Activated T-cell treated with anti-CD3 and anti-CD28 coated beads, Interleukin-2, amount 50 U/mL, for 1 hour (primary cell): ENCODE measurements at regions not wholly inside any gene's neighbourhood (a gene's known extent, or its start where the extent isn't known, plus 50 kb on each side); places are given as distances from the start of the nearest gene placed in this dataset.
"Not testable (repeated sequence)": the region's sequence is repeated elsewhere in the genome, so short reads cannot be mapped to it uniquely, and the experiment has no call there.

Source experiments
- DNase-seq: peaks from one replicate; pipeline ENCODE4 v3.0.0-alpha.2; 2020

DNA sequence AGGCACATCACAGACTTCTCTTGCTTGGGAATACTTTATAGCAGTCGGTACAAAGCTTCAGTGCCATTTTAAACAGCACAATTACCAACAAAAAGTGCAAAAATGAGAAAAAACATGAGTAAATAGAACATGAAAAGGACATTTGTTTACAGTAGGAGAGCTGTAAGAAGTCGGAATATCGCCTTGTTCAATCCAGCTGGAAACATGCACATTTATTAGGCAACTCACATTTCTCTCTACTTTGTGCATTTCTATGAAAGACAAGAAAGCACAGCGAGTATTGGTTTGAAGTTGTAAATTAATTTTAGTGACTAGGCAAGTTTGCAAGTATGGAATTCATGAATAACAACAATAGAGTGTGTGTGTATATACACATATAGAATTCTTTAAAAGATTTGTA lies 484.7 kb downstream of the DACH1 start:
- DNase-seq = no peak

DNA sequence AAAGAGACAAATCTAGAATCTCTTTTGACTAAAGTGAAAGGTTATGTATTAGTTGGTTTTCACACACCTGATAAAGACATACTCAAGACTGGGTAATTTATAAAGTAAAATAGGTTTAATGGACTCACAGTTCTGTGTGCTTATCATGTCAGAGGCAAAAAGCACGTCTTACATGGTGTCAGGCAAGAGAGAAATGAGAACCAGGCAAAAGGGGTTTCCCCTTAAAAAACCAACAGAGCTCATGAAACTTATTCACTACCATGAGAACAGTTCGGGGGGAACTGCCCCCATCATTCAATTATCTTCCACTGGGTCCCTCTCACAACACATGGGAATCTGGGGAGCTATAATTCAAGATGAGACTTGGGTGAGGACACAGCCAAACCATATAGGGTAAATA lies 486.8 kb downstream of the DACH1 start:
- DNase-seq = no peak

DNA sequence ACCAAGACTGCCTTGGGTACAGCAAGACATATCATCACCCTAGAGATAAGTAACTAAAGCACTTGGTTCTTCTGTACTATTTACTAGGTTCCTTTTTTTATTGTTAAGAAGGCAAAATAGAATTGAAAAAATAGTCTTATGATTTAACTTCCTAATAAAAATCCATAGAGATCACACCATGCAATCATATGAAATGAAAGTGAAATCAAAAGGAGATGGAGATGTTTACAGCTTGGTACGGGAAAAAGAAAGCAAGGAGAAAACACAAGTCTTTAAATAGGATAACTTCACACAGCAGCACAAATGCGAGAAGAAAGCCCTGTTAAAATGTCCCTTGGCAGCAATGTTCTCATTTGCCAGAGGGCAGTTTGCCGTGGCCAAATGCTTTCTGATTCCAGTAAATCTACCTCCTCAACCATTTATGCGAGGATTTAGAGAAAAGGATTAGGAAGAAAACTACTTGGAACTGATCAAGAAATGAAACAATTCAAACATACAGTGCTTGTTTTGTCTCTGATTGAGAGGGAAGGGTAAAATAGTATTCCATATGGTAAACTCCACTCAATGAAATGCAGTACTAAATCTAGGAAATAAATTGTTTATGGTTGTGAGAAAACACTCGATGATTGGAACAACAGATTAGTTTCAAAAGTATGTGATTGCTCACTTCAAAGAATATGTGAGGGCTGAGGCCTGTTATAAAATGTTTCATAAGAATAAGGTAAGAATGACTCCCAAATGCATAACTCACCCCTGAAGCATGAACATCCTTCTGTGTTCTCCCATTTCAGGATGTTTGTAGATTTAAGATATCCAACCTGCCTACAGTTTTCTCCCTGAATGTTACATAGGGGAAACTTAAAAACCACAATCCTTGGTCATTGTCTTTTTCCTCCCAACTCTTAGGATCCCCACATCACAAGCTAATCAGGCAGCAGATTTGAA lies 487.8 kb downstream of the DACH1 start:
- DNase-seq = no peak

DNA sequence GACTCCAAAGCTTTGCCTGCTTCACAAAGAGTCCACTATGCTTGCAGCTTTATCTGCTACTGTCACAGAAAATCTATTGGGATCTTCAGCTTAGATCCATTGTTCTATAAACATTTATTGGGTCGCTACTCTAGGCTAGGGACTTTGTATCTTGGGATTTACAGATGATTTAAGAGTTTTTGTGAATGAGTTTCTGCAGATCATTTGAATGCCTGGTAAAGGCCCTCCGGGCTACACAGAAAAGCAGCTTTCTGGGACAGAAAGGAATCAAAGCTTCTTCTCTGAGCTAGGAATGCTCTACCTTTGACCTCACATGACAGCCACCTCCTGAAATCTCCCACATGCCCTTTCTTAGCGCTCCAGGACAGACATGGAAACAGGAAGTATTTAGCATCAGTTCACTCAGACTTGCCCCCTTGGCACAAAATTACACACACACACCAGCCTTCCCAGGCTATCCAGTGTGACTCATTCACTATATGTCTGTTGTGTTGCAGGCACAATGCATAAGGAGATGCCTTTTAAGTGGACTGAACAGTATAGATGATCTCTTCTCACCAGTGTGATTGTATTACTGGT lies 492.4 kb downstream of the DACH1 start:
- no peak for DNase-seq

DNA sequence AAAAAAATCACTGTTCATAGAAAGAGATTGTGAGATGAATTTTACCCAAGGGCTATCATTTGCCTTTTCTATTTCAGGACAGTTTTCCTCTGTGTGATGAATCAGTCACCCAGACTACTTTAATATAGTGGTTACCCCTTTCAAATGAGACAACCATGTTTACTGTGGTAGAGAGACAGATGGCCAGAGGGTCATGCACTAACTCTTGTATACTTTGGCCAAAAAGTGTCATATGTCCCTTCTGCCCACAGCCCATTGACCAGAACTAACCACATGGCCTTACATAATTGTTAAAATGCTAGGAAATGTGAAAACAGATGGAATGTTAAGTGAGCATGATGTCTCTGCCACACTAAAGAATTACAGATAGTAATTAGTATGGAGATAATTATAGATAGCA lies 498.7 kb downstream of the DACH1 start:
- DNase-seq = no peak

DNA sequence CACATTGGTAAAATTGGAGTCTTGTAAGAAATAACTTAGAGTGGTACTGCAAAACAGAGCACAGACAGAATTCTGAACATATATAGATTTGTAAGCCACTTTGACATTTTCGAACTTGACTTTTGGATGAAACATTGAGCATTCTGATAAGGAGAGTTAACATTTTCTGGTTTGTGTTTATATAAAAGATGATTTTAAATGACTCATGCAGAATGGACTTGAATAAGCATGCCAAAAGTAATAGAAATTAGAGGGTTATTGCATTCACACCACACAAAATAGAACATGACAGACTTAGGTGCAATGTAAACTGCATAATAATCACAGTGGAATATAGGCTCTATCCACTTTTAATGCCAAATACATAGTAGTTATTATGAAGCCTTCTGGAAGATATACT lies 507.0 kb downstream of the DACH1 start:
- no peak for DNase-seq

DNA sequence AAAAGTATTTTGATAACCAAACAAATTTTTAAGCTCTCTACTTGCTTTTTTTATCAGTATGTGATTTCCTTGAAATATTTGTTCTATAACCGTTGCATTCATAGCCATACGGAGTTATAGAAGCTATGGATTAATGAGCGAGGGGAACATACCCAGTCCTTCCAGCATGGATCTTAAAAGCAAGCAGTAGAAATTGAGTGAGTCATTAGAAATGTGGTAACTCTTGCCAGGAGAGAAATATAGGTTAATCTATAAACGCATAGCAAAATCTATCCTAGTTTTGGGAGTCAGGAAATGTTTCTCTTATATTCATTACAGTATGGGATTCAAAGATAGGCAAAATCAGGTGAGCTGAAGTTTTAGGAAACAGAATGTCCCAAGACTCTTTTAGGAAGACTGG lies 507.4 kb downstream of the DACH1 start:
- DNase-seq = no peak

DNA sequence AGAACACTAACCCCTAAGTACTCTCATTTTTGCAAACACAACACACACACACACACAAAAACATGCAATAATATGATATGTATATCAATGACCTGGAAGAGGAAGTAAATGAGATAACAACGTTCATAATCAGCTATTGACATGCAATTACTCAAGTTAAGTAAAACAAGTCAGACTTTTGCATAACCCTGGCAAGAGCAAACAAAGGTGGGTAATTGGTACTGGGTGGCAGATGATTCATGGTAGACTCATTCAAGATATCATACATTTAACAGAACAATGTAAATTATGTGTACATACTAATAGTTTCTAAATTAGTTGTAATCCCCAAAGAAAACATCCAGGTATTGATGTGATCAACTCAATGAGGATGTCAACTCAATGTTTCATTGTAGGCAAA lies 508.8 kb downstream of the DACH1 start:
- no peak for DNase-seq

DNA sequence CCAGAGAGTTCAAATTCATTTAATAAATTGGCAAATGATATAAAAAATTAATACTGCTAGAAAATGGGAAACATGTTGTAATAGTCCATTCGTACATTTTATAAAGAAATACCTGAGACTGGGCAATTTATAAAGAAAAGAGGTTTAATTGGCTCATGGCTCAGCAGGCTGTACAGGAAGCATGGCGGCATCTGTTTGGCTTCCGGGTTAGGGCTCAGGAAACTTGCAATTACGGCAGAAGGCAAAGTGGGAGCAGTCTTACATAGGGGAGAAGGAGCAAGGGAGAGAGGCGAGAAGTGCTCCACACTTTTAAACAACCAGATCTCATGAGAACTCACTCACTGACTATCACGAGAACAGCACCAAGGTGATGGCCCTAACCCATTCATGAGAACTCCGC lies 512.0 kb downstream of the DACH1 start:
- no peak for DNase-seq

DNA sequence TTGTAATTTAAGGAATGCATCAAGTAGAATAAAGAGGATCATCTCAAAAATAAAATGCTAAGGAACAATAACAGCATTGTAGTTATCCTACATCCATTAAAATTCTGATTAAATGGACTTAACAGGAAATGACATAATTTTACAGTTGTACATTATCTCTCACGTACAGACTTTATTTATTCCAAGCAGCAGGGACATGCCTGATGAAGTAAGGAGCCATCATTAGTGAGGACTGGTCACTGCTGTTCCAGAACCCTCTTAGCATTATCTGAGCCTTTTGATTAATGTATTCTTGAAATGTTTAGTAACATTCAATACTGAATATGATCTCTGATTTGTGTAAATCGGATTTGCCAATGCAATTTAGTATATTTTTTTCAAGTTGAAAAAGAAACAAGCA lies 516.1 kb downstream of the DACH1 start:
- DNase-seq = no peak

DNA sequence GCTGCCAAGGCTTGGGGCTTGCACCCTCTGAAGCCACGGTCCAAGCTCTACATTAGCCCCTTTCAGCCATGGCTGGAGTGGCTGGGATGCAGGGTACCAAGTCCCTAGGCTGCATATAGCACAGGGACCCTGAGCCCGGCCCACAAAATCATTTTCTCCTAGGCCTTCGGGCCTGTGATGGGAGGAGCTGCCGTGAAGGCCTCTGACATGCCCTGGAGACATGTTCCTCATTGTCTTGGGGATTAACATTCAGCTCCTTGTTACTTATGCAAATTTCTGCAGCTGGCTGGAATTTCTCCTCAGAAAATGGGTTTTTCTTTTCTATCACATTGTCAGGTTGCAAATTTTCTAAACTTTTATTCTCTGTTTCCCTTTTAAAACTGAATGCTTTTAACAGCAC lies 521.1 kb downstream of the DACH1 start:
- not testable (repeated sequence) for DNase-seq

DNA sequence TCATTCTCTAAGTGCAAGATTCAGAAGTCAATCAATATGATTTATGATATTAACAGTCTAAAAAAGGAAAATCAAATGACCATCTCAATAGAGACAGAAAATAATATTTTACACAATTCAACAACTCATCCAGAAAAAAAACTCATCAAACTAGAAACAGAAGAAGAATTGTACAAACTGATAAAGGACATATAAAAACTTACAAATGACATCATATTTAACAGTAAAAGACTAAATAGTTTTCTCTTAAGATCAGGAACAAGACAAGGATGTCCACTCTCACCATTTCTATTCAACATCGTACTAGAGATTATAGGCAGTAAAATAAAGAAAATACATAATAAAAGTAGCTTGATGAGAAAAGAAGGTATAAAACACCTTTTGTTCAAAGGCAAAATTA lies 527.3 kb downstream of the DACH1 start:
- no peak for DNase-seq

DNA sequence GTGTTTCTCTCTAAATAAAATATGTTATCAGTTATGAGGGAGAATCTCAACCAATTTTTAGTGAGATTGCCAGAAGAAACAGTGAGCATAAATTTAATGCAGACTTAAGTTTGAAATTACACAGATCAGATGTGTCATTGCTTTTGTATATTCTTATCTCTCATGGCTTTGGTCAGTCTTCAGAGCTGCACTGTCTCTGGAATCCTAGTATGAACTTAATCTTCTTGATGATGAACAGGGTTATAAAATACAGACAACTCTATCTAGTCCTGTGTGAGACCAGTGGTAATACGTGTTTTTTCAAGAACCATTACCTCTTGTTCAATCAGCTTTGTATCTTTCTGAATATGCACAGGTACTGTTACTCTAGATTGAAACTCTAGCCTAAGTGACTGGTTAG lies 528.0 kb downstream of the DACH1 start:
- DNase-seq = no peak

DNA sequence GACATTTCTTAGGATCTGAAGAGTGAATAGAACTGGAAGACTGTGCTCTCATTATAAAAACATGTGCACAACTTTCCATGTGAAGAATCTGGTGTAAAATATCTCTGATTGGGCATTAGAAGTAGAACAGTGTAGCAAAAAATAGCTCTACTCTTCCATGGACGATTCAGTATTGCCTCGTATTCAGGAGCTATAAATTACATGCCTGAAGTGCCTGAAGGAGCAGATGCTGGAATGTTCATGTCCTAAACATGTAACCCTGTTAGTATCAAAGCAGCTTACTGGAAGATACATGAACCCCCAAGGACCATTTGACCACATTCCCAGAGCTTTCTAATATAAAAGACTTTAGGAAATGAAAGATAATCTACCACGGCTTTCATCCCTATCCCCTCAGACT lies 528.9 kb downstream of the DACH1 start:
- no peak for DNase-seq

DNA sequence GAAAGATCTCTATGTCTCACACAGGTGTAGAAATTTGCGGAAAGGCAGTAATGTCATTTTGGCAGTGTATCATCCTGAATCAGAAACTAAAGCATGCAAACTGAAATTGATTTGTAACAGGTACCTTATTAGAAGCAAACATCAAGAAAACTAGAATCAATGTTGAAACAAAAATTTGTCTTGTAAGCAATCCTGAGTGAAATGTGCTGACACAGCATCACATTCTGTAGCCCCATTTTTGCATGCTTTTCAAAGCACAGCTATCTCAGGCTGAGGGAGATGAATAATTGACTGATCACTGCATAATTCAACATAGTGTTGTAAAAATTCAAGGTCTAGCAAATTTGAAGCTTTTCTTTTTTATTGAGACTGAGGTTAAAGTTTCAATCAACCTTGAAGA lies 539.7 kb downstream of the DACH1 start:
- DNase-seq = no peak

DNA sequence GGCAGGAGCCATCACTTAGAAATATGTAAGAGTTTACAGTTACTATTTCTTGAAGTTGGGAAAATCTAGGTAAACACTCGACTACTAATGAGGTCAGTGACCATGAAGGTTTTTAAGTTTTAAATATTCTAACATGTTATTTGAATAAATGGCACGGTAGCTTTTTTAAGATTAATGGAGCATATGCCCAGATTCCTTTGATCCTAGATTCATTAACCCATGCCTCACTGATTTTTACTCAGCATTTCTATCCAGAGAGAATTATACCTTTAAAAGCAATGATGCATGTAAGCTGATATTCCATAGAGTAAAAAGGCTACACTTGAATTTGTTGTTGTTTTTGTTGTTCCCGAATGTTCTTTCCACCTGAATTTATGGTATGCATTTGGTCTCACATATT lies 541.4 kb downstream of the DACH1 start:
- no peak for DNase-seq

DNA sequence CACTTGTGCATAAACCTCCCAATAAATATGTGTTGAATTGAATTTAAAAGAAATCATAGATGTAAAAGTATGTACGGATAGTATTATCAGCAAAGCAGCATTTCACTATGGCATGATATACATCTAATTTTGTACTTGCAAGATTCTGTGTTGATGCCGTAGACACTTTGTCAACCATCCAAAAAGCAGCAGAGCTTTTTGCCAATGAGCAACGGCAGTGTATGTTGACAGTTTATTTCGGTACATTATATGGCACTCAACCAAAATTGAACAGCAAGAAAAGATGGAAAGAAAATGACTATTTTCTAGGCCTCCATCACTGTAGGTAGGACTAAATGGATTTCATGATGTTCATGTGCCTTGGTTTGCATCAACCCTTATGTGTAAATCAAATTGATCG lies 543.7 kb downstream of the DACH1 start:
- no peak for DNase-seq

DNA sequence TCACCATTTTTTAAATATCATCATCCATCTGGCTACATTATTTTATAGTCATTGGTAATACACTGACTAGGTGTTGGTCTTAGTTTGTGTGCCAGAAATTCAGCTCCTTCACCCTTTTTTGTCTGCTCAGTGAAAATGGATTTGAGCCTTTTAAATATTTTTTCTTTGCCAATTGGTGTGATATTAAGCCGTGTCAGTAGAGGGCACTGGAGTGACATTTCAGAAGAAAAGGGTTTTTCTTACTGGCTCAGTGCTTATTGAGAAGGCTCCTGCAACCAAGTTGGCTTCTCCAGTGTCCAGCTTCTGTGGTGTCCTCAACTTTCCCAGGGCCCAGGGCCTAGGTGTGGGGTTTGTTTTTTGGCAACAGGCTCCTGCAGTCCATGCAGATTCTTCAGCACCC lies 546.6 kb downstream of the DACH1 start:
- no peak for DNase-seq

DNA sequence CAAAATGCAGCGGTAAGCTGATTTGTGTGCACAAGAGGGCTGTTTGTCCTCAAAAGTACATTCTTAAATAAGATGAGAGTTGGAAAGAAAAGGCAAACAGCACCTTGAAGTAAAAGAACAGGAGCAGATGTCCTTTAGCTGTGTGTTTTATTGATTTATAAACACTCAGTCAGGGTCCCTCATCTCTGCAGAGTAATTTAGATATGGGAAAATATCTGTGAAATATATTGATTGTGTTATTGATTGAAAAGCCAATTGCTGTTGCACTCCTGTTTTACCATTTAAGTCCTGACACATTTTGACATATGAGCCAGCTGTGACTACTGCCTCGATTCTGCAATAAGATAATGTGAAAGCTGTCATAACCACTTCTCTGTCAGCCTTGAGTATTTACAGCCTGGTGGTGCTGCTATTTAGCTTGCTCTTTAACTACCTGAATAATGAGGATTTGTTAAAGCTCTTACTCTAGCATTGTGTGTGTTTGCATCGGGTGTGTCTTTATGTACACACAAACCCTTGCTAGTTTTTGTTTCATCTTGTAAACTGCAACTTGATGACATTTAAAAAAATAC lies 550.1 kb downstream of the DACH1 start:
- DNase-seq = no peak

DNA sequence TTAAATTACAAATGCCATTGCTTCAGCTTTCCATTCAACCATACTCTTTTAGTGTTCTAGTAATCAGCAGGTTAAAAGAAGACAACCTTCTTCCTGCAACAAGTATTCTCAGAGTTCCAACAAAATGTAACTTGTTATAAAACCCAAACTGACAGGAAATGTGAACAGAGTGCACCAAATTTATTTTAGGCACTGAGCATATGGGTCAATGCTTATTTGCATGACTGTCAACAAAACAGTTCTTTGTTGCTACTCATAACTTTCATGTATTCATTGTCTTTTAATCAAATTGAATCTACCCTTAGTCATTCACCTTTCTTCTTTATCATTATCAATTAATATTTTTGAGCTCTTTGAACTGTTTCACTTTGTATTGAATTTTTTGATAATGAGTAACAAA lies 554.1 kb downstream of the DACH1 start:
- no peak for DNase-seq

DNA sequence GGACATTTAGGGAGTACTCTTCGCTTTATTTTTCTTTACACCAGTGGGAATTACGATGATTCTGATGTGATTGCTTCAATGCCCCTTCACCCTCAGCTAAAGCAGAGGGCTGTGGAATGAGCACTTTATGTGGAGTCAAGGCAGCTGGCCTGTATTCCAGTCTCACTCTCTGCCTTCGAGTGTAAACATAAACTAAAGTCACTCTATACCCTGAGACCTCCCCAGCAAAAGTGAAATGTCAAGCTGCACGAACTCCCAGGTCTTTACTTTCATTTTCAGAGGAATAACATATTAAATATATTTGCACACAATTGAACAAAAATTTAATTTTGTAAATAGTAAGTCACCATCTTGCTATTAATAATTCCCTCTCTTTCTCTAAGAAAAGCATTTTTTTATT lies 557.1 kb downstream of the DACH1 start:
- no peak for DNase-seq

DNA sequence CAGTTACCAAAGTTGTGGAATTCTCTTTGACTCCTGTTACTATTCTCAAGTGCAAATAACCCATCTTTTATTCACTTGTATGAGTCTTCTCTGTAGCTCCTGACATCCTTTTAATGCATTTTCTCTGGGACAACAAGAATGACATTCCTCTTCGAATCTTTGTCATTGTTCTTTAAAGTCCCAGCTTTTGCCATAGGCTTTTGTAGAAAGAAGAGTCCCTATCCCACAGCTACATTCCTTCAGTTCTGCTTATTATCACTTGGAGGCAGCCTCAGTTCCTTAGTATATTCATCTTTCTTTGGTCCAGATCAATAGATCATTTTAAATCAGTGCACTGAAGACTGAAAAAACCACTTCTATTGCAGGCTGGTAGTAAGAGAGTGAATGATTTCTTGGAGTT lies 560.2 kb downstream of the DACH1 start:
- DNase-seq = no peak

DNA sequence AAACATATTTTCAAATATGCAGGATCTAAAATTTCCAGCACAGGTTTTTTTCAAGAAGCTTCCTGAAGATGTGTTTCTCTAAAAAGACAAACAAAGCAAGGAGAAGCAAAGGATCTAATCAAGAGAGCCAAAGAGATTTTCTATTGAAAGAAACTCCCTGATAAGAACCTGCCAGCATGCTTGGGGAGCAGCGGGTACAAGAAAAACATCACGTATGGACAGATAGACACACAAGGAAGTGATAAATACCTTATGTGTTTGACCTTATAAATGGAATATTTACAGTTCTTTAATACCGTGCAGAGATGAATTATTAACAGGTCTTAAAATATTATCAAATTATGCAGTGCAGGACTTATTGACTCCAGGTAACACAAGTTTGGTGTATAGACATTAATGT lies 562.1 kb downstream of the DACH1 start:
- DNase-seq = no peak

DNA sequence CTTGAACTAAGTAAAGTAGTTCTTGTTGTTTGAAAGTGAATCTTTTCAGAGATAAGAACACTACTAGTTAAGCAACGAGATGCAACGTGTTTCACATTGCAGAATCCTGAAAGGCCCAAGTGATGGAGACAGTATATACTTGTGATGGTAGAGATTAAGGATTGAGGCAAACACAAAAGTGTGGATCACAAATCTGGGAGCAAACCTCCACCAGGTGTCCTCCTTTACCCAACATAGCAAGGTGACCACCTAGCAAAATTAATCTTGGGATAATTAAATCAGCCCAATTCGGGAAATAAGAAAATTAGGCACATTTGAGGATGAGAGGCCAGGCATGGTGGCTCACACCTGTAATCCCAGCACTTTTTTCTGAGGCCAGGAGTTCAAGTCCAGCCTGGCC lies 563.9 kb downstream of the DACH1 start:
- DNase-seq = no peak

DNA sequence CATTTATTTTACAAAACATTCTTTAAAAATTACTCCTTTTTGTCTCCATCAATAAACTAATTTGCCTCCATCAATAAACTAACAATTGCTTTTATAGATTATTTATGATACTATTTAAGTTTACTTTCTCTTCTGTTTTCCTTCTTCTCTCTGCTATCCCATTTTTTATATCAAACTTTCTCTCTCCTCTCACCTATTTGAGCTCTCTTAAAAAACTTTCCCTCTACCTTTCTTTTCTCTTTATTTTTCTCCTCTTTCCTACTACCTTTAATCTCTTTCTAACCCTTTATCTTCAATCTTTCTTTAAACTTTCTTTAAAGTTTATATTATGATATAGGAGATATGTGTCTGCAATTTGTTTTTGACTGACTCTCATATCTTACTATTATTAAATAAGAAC lies 566.4 kb downstream of the DACH1 start:
- DNase-seq = no peak
